Adrenal gland (tissue), 9 donors: ENCODE measurements at regions not wholly inside any gene's neighbourhood (a gene's known extent, or its start where the extent isn't known, plus 50 kb on each side); places are given as distances from the start of the nearest gene placed in this dataset.

Experiments
- DNase-seq, 7 donors: peaks; one replicate each; pipeline ENCODE4 v3.0.0-alpha.2; 2019 to 2020
- H3K27ac ChIP-seq, 5 donors: fragments of 200-600 bp; sonication (generic) in 4 of 5; 1 replicate in 3 of 5; 2 replicates in 2 of 5; pipeline versions ENCODE4 v1.5.1 to v1.8.0; 2016 to 2020; ENCODE audit warnings: mild to moderate bottlenecking in 1 of 5
- H3K27me3 ChIP-seq: fragments of 200-600 bp; 2 replicates; pipeline ENCODE4 v1.8.0; 2021
- H3K36me3 ChIP-seq, 2 donors: fragments of 200-600 bp; replicated peaks in 1 of 2; 1 replicate in 1 of 2; 2 replicates in 1 of 2; pipeline versions ENCODE4 v1.5.1 to v1.8.0; 2018 to 2022
- H3K4me1 ChIP-seq, 2 donors: fragments of 200-600 bp; replicated peaks in 1 of 2; 1 replicate in 1 of 2; 2 replicates in 1 of 2; pipeline versions ENCODE4 v1.5.1 to v1.8.0; 2018 to 2021
- H3K4me3 ChIP-seq, 4 donors: fragments of 200-600 bp; sonication (generic) in 3 of 4; one replicate each; pipeline ENCODE4 v1.5.1; 2016 to 2018
- H3K9me3 ChIP-seq, 3 donors: fragments of 200-600 bp; sonication (generic) in 1 of 3; replicated peaks in 1 of 3; 1 replicate in 2 of 3; 2 replicates in 1 of 3; pipeline versions ENCODE4 v1.5.1 to v1.8.0; 2016 to 2021
- CTCF ChIP-seq, 6 experiments: fragments of 450-650 bp in 4 of 6; fragments of 200-600 bp in 2 of 6; sonication (generic) in 1 of 6; IDR thresholded peaks; 1 replicate in 5 of 6; 2 replicates in 1 of 6; pipeline versions ENCODE4 v1.5.1 to v1.8.0; 2016 to 2021; ENCODE audit warnings: antibody characterized with exemption in 6 of 6, mild to moderate bottlenecking in 2 of 6, moderate library complexity in 1 of 6
- POLR2A ChIP-seq, 2 donors: fragments of 450-650 bp; IDR thresholded peaks; one replicate each; pipeline ENCODE4 v1.6.1; 2017; ENCODE audit warnings: antibody characterized with exemption in 2 of 2, mild to moderate bottlenecking in 2 of 2, moderate library complexity in 1 of 2
- WGBS, 4 donors: extraction: QIAGEN DNeasy Blood & Tissue Kit in 2 of 4; methylation state at CpG; one replicate each; pipeline versions ENCODE4 v1.1.5 to v1.1.7; 2013 to 2017; 5-methylcytosine and 5-hydroxymethylcytosine counted together
- intact Hi-C, 2 donors: fragments of 100-400 bp; cut with DNase I; formaldehyde crosslinking; loops; one replicate each; pipeline versions ENCODE4 v1.14.1 to v1.15.0; 2022 to 2023
- donor health status: healthy with polysubstance abuse.
- donor health status: Bipolar disorder and iron deficiency.
- donor health status: DM: yes; HTN: yes; CAD: no.
- donor health status: DM: no; HTN: no; CAD: no.
- donor health status: DM: no; HTN: no; CAD: no.

GRCh38 chr10:108072466-108072865, 908.0 kb upstream of the SORCS1 start:
- no peak overlapping the region for H3K27ac ChIP-seq
- intact Hi-C loops = no loop called here
- whole genome bisulfite sequencing, 4 donors = 81 to 98% (median 85%) methylated on average over 3 of the region's 3 CpGs
- H3K9me3 ChIP-seq = no peaks in the 10 kb centered on the region
- H3K27me3 ChIP-seq = no peaks in the 10 kb centered on the region
- DNase-seq = no peak
- no peaks in the 10 kb centered on the region for H3K36me3 ChIP-seq
- no peaks in the 10 kb centered on the region for H3K4me1 ChIP-seq
- H3K4me3 ChIP-seq = no peak overlapping the region
- no peak for TF ChIP-seq POLR2A (IDR thresholded peaks at IDR 0.05)

- intact Hi-C loops = no loop called here
- Histone ChIP-seq H3K27me3 (no peaks in the 10 kb centered on the region), H3K4me1 (no peaks in the 10 kb centered on the region), H3K36me3 (no peaks in the 10 kb centered on the region), H3K9me3 (no peaks in the 10 kb centered on the region), H3K27ac (no peak overlapping the region), H3K4me3 (no peak overlapping the region)
- WGBS, 4 donors = 42 to 55% (median 46%) methylated on average over 2 of the region's 2 CpGs
- DNase-seq = no peak
- TF ChIP-seq POLR2A (IDR thresholded peaks at IDR 0.05) (no peak), CTCF (IDR thresholded peaks at IDR 0.05) (no peak)
These were observed 906.3 kb upstream of the SORCS1 start for GRCh38 chr10:108070789-108071188.

GRCh38 chr10:108069096-108069495, 904.6 kb upstream of the SORCS1 start:
- H3K27me3 ChIP-seq = no peaks in the 10 kb centered on the region
- no peaks in the 10 kb centered on the region for H3K4me1 ChIP-seq
- no peak for DNase-seq
- no peaks in the 10 kb centered on the region for H3K36me3 ChIP-seq
- H3K27ac ChIP-seq = no peak overlapping the region
- intact Hi-C loops = no loop called here
- TF ChIP-seq CTCF (IDR thresholded peaks at IDR 0.05) (no peak), POLR2A (IDR thresholded peaks at IDR 0.05) (no peak)
- H3K9me3 ChIP-seq = no peaks in the 10 kb centered on the region
- 66 to 81% (median 78%) methylated on average over 1 of the region's 1 CpG for WGBS, 4 donors
- no peak overlapping the region for H3K4me3 ChIP-seq

GRCh38 chr10:108064746-108065260, 900.3 kb upstream of the SORCS1 start:
- intact Hi-C loops = no loop called here
- H3K27me3 ChIP-seq = no peaks in the 10 kb centered on the region
- no peak for TF ChIP-seq POLR2A (IDR thresholded peaks at IDR 0.05)
- TF ChIP-seq CTCF (IDR thresholded peaks at IDR 0.05) = no peak
- H3K36me3 ChIP-seq = no peaks in the 10 kb centered on the region
- no peak for DNase-seq
- no peak overlapping the region for H3K4me3 ChIP-seq
- no peaks in the 10 kb centered on the region for H3K4me1 ChIP-seq
- H3K9me3 ChIP-seq = no peaks in the 10 kb centered on the region
- no peak overlapping the region for H3K27ac ChIP-seq

GRCh38 chr10:108060246-108060645, 895.7 kb upstream of the SORCS1 start:
- TF ChIP-seq POLR2A (IDR thresholded peaks at IDR 0.05) (no peak), CTCF (IDR thresholded peaks at IDR 0.05) (no peak)
- no peak overlapping the region for H3K27ac ChIP-seq

More at GRCh38 chr10:108060246-108060645, 895.7 kb upstream of the SORCS1 start:
- no peaks in the 10 kb centered on the region for H3K9me3 ChIP-seq
- intact Hi-C loops = no loop called here
- WGBS, 4 donors = 44 to 79% (median 55%) methylated on average over 1 of the region's 1 CpG
- H3K4me1 ChIP-seq = no peaks in the 10 kb centered on the region
- H3K36me3 ChIP-seq = no peaks in the 10 kb centered on the region
- H3K27me3 ChIP-seq = no peaks in the 10 kb centered on the region
- no peak for DNase-seq
- H3K4me3 ChIP-seq = no peak overlapping the region
